CD4-positive, alpha-beta T cell (primary cell): ENCODE measurements at regions not wholly inside any gene's neighbourhood (a gene's known extent, or its start where the extent isn't known, plus 50 kb on each side); places are given as distances from the start of the nearest gene placed in this dataset.
A peak's percentile ranks its signal among the peaks of the same experiment; 100 is the strongest.

Experiments
- ATAC-seq: fragments of 200-7000 bp; cut with Tn5 transposase; one replicate; pipeline ENCODE4 v1.10.0; 2022; ENCODE audit warnings: mild to moderate bottlenecking; ENCODE audit not compliant: poor library complexity
- CTCF ChIA-PET: fragments of 350-600 bp; sonication (Branson Sonifier 250); formaldehyde crosslinking; loops from one replicate; lab custom pipeline; 2021; ENCODE audit warnings: antibody characterized with exemption, inconsistent platforms; lab: Charles Lee
- POLR2A ChIA-PET: fragments of 350-600 bp; sonication (Branson Sonifier 250); formaldehyde crosslinking; loops from one replicate; lab custom pipeline; 2021; ENCODE audit warnings: antibody characterized with exemption, inconsistent platforms; lab: Charles Lee
- DNase-seq, 14 experiments: peaks; one replicate each; pipeline ENCODE4 v3.0.0-alpha.2; 2013 to 2020; ENCODE audit warnings: mixed read lengths in 2 of 14
- H3K27ac ChIP-seq, 2 donors: one replicate each; pipeline versions ENCODE4 v1.5.1 to v1.7.0; 2013; ENCODE audit warnings: low read length in 2 of 2, low read depth in 1 of 2, mild to moderate bottlenecking in 1 of 2
- H3K27me3 ChIP-seq, 2 experiments: 1 replicate in 1 of 2; 2 replicates in 1 of 2; pipeline versions ENCODE4 v1.6.1 to v1.7.0; 2013; ENCODE audit warnings: low read length in 2 of 2, control low read depth in 1 of 2, mild to moderate bottlenecking in 1 of 2, moderate library complexity in 1 of 2; ENCODE audit not compliant: insufficient read depth in 2 of 2, control insufficient read depth in 1 of 2
- H3K36me3 ChIP-seq: one replicate; pipeline ENCODE4 v1.6.1; 2013; ENCODE audit warnings: low read length, control low read depth; ENCODE audit not compliant: insufficient read depth
- H3K4me1 ChIP-seq: one replicate; pipeline ENCODE4 v1.6.1; 2013; ENCODE audit warnings: low read length, control low read depth; ENCODE audit not compliant: insufficient read depth
- H3K4me3 ChIP-seq: one replicate; pipeline ENCODE4 v1.5.1; 2013; ENCODE audit warnings: mild to moderate bottlenecking, low read length, moderate library complexity
- H3K9me3 ChIP-seq, 2 experiments: 1 replicate in 1 of 2; 2 replicates in 1 of 2; pipeline versions ENCODE4 v1.6.1 to v1.7.0; 2013; ENCODE audit warnings: low read length in 2 of 2, mild to moderate bottlenecking in 2 of 2, control low read depth in 1 of 2, moderate library complexity in 1 of 2; ENCODE audit not compliant: control insufficient read depth in 1 of 2, insufficient read depth in 1 of 2
- H3K27ac Mint-ChIP-seq: one replicate; pipeline ENCODE4 v1.8.0; 2020; ENCODE audit warnings: mixed read lengths
- H3K27me3 Mint-ChIP-seq: one replicate; pipeline ENCODE4 v1.8.0; 2021; ENCODE audit warnings: mixed read lengths
- H3K36me3 Mint-ChIP-seq: one replicate; pipeline ENCODE4 v1.8.0; 2021; ENCODE audit warnings: low read depth, mixed read lengths
- H3K4me1 Mint-ChIP-seq: one replicate; pipeline ENCODE4 v1.8.0; 2021; ENCODE audit warnings: low read depth, mixed read lengths
- H3K4me3 Mint-ChIP-seq: one replicate; pipeline ENCODE4 v1.8.0; 2020; ENCODE audit warnings: mild to moderate bottlenecking, mixed read lengths
- H3K9me3 Mint-ChIP-seq: one replicate; pipeline ENCODE4 v1.8.0; 2020; ENCODE audit warnings: mixed read lengths
- CTCF ChIP-seq: fragments of 200-600 bp; IDR thresholded peaks from one replicate; pipeline ENCODE4 v1.8.0; 2022; ENCODE audit warnings: antibody characterized with exemption, mild to moderate bottlenecking
- intact Hi-C, 2 experiments: fragments of 100-400 bp; cut with DNase I in 1 of 2; cut with micrococcal nuclease in 1 of 2; formaldehyde crosslinking; loops; one replicate each; pipeline versions ENCODE4 v1.15.1 to v1.9.0; 2023 to 2025; cut with DNase I, micrococcal nuclease

- no peak overlapping the region for H3K27ac ChIP-seq
- TF ChIP-seq CTCF: no peak
- no peak for ATAC-seq
- ChIA-PET POLR2A (no interaction called here), CTCF (no interaction called here)
- no peaks in the 10 kb centered on the region for H3K9me3 ChIP-seq
- H3K27me3 Mint-ChIP-seq: no peaks in the 10 kb centered on the region
- DNase-seq: no peak
- H3K36me3 Mint-ChIP-seq: no peaks in the 10 kb centered on the region
- peaks cover 3% of the 10 kb centered on the region for H3K9me3 Mint-ChIP-seq
- intact Hi-C loops: no loop called here
- no peak overlapping the region for H3K4me3 Mint-ChIP-seq
- H3K27ac Mint-ChIP-seq: no peak overlapping the region
- no peaks in the 10 kb centered on the region for H3K4me1 ChIP-seq
- no peaks in the 10 kb centered on the region for H3K4me1 Mint-ChIP-seq
- H3K4me3 ChIP-seq: no peak overlapping the region
- no peaks in the 10 kb centered on the region for H3K36me3 ChIP-seq
- H3K27me3 ChIP-seq: no peaks in the 10 kb centered on the region
Observed at GRCh38 chr9:108058135-108058814, 568.7 kb upstream of the KLF4 start.

- Histone ChIP-seq H3K27ac (no peak overlapping the region), H3K9me3 (peaks cover 0 to 2% of the 10 kb centered on the region in 2 experiments), H3K4me3 (no peak overlapping the region), H3K36me3 (no peaks in the 10 kb centered on the region), H3K4me1 (no peaks in the 10 kb centered on the region), H3K27me3 (no peaks in the 10 kb centered on the region)
- POLR2A ChIA-PET: no interaction called here
- H3K36me3 Mint-ChIP-seq: no peaks in the 10 kb centered on the region
- H3K27ac Mint-ChIP-seq: no peak overlapping the region
- H3K4me3 Mint-ChIP-seq: no peak overlapping the region
- H3K9me3 Mint-ChIP-seq: peaks cover 3% of the 10 kb centered on the region
- H3K4me1 Mint-ChIP-seq: no peaks in the 10 kb centered on the region
- CTCF ChIA-PET: no interaction called here
- intact Hi-C loops: no loop called here
- no peak for TF ChIP-seq CTCF
- no peaks in the 10 kb centered on the region for H3K27me3 Mint-ChIP-seq
- DNase-seq (peak in 2 of 14 experiments; percentile 29 to 41), ATAC-seq (no peak)
Observed at GRCh38 chr9:108057421-108058134, 568.0 kb upstream of the KLF4 start.

GRCh38 chr9:108056805-108057386 lies 567.3 kb upstream of the KLF4 start:
- Mint-ChIP-seq H3K9me3 (peaks cover 3% of the 10 kb centered on the region), H3K4me1 (no peaks in the 10 kb centered on the region), H3K4me3 (no peak overlapping the region), H3K27me3 (no peaks in the 10 kb centered on the region), H3K36me3 (no peaks in the 10 kb centered on the region), H3K27ac (no peak overlapping the region)
- Histone ChIP-seq H3K27ac (no peak overlapping the region), H3K4me3 (no peak overlapping the region), H3K36me3 (no peaks in the 10 kb centered on the region), H3K9me3 (peaks cover 0 to 4% of the 10 kb centered on the region in 2 experiments), H3K4me1 (no peaks in the 10 kb centered on the region), H3K27me3 (no peaks in the 10 kb centered on the region)
- ChIA-PET POLR2A (no interaction called here), CTCF (no interaction called here)
- ATAC-seq (no peak), DNase-seq (no peak)
- TF ChIP-seq CTCF: no peak
- intact Hi-C loops: no loop called here
